Esophagus muscularis mucosa (tissue), 3 donors: ENCODE measurements at regions not wholly inside any gene's neighbourhood (a gene's known extent, or its start where the extent isn't known, plus 50 kb on each side); places are given as distances from the start of the nearest gene placed in this dataset.

ENCODE experiments used
- EP300 ChIP-seq: sonication (generic); formaldehyde crosslinking; IDR thresholded peaks from one replicate; pipeline ENCODE4 v1.6.1; 2017; ENCODE audit warnings: antibody characterized with exemption
- TF ChIP-seq, protein P1 (sequence below), 3 experiments: fragments of 200-600 bp in 2 of 3; fragments of 450-650 bp in 1 of 3; sonication (generic) in 2 of 3; IDR thresholded peaks; one replicate each; pipeline ENCODE4 v1.5.1; 2017 to 2019; ENCODE audit warnings: antibody characterized with exemption in 3 of 3, mild to moderate bottlenecking in 2 of 3, moderate library complexity in 1 of 3

DNA sequence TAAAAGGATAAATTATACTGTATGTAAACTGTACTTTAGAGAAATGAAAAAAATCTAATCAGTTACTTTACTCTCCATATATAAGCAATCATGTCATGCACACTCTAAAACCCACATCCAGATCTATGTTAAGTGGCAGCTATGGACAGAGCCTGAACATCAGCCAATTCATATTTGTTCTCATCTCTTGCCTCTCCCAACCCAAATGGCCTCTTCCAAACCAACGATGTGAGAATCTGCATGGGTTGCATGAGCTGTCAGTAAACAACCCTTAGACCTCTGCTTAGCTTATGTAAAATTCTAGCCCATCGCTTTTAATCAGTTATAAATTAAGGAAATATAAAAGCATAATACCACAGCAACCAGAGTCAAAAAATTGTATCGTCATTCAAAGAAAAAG lies 288.7 kb upstream of the INTU start:
- TF ChIP-seq, protein P1, sequence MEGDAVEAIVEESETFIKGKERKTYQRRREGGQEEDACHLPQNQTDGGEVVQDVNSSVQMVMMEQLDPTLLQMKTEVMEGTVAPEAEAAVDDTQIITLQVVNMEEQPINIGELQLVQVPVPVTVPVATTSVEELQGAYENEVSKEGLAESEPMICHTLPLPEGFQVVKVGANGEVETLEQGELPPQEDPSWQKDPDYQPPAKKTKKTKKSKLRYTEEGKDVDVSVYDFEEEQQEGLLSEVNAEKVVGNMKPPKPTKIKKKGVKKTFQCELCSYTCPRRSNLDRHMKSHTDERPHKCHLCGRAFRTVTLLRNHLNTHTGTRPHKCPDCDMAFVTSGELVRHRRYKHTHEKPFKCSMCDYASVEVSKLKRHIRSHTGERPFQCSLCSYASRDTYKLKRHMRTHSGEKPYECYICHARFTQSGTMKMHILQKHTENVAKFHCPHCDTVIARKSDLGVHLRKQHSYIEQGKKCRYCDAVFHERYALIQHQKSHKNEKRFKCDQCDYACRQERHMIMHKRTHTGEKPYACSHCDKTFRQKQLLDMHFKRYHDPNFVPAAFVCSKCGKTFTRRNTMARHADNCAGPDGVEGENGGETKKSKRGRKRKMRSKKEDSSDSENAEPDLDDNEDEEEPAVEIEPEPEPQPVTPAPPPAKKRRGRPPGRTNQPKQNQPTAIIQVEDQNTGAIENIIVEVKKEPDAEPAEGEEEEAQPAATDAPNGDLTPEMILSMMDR (IDR thresholded peaks at IDR 0.05), result no peak
- no peak for TF ChIP-seq EP300
